Cardiac fibroblast (primary cell): ENCODE measurements at regions not wholly inside any gene's neighbourhood (a gene's known extent, or its start where the extent isn't known, plus 50 kb on each side); places are given as distances from the start of the nearest gene placed in this dataset.
"Not testable (repeated sequence)": the region's sequence is repeated elsewhere in the genome, so short reads cannot be mapped to it uniquely, and the experiment has no call there.

Experiments
- DNase-seq, 2 donors: peaks; one replicate each; pipeline versions ENCODE4 v3.0.0 to v3.0.0-alpha.2; 2010; ENCODE audit warnings: low read depth in 2 of 2
- H3K4me3 ChIP-seq, 2 donors: replicated peaks in 1 of 2; 1 replicate in 1 of 2; 2 replicates in 1 of 2; pipeline ENCODE4 v1.5.1; 2011; ENCODE audit warnings: low read depth in 2 of 2, low read length in 2 of 2, mild to moderate bottlenecking in 2 of 2, moderate library complexity in 1 of 2
- TF ChIP-seq, protein P1 (sequence below): IDR thresholded peaks from one replicate; pipeline ENCODE4 v1.5.1; 2011; ENCODE audit warnings: low read depth, mild to moderate bottlenecking, low read length, inconsistent platforms

DNA sequence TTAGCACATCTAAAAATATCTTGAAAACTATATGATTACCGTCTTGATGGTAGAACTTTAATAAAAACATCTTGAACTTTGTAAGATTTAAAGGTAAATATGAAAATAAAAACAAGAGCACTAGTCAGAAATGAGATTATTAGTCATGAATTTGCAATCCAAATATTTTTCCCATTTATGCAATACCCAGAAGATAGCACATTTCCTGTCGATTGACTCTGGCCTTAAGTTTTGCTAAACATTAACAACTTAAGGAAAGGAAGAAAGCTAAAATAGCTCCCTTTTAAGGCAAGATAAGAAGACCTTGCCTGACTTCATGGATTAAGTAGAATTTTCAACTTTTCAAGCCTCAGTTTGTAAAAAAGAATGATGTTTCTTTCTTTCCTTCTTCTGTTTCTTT lies 1374.7 kb upstream of the RAG2 start:
- TF ChIP-seq, protein P1, sequence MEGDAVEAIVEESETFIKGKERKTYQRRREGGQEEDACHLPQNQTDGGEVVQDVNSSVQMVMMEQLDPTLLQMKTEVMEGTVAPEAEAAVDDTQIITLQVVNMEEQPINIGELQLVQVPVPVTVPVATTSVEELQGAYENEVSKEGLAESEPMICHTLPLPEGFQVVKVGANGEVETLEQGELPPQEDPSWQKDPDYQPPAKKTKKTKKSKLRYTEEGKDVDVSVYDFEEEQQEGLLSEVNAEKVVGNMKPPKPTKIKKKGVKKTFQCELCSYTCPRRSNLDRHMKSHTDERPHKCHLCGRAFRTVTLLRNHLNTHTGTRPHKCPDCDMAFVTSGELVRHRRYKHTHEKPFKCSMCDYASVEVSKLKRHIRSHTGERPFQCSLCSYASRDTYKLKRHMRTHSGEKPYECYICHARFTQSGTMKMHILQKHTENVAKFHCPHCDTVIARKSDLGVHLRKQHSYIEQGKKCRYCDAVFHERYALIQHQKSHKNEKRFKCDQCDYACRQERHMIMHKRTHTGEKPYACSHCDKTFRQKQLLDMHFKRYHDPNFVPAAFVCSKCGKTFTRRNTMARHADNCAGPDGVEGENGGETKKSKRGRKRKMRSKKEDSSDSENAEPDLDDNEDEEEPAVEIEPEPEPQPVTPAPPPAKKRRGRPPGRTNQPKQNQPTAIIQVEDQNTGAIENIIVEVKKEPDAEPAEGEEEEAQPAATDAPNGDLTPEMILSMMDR = no peak
- DNase-seq = peak; percentile 73 to 83
- H3K4me3 ChIP-seq = no peak overlapping the region

DNA sequence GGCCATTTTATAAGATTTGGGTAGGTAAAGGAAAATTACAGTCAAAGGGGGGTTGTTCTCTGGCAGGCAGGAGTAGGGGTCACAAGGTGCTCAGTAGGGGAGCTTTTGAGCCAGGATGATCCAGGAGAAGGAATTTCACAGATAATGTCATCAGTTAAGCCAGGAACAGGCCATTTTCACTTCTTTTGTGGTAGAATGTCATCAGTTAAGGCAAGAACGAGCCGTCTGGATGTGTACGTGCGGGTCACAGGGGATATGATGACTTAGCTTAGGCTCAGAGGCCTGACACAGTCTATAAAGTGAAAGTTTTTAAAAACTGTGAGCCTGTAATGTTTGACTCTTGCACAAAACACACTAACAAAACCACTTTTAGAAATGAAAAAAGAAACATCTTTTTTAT lies 1371.3 kb upstream of the RAG2 start:
- not testable (repeated sequence) for H3K4me3 ChIP-seq, DNase-seq

DNA sequence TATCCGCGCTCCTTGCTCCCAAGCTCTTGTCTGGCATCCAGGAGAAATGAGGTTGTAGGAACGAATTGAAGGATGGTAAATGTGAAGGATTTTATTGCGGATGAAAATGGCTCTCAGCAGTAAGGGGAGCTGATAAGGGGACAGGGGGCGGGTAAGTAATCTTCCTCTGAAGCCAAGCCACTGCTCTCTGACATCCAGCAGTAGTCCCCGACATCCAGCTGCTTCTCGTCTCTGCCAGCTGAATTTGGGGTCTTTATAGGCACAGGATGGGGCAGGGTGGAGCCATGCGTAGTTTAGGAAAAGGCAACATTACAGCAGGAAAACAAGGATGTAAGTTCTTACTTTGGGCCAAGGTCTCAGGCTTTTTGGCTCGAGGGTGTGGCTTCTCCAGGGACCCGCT lies 1370.1 kb upstream of the RAG2 start:
- no peak for DNase-seq
- H3K4me3 ChIP-seq = no peak overlapping the region
- TF ChIP-seq, protein P1 = no peak

DNA sequence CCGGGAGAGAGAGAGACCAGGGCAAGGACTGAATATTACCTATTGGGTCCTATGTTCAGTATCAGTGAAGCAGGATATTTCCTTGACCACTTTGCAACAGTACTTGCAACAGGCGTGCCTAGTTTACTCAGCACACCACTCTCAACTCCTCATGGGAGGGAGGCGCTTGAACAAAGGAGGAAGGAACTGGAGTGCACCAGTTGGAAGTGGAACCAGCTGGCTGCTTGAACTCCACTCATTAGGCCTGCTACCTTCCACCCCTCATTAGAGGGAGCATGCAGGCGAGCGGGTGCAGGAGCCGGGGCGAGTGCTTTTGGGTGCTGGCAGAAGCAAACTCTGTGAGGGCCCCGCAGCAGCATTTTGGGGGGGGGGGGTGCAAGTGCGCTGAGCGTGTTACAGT lies 1369.6 kb upstream of the RAG2 start:
- no peak for DNase-seq
- H3K4me3 ChIP-seq = no peak overlapping the region
- TF ChIP-seq, protein P1 = no peak

DNA sequence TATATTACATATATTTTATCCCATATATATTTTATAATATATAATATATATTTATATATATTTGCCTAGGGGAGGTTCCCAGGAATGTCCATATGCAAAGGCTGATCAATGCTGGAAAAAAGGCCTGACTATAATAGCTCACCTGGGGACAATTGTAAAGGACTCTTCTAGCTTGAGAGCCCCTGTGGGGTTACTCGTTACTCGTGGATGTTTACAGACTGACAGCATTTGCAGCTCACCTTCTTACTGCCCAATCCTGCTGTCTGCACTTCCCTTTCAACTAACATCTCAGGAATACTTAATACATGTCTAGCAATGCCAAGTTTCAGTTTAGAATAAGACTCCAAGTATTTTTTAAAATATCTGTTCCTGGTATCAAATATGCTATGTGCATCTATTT lies 1365.4 kb upstream of the RAG2 start:
- DNase-seq = no peak

DNA sequence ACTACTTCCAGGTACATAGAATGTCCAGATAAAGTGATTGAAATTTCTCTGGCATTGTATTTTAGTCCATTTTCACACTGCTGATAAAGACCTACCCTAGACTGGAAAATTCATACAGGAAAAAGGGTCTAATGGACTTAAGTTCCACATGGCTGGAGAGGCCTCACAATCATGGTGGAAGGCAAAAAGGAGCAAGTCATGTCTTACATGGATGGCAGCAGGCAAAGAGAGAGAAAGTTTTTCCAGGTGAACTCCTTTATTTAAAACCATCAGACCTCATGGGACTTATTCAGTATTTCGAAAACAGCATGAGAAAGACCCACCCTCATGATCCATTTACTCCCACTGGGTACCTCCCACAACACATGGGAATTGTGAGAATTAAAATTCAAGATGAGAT lies 1359.7 kb upstream of the RAG2 start:
- TF ChIP-seq, protein P1 = no peak
- no peak overlapping the region for H3K4me3 ChIP-seq
- DNase-seq = no peak

More for the DNA sequence above, 1365.4 kb upstream of the RAG2 start:
- no peak overlapping the region for H3K4me3 ChIP-seq
- TF ChIP-seq, protein P1 = no peak

DNA sequence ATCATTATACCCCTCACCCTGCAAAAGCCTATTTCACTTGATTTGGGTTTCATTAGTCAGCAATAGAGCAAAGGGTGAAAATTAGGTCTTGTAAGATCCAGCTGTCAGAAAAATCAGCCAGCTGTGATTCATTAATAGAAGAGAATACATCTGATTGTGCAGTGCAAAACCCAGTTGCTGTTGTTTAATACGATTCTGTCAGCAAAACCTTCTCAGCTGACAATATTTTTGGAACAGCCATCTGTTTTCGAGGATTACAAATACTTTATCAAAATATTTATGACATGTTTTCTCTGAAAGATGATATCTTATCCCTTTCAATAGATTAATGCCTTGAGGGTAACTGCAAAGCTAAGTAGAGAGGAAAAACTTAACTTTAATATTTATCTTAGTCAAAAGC lies 1354.0 kb upstream of the RAG2 start:
- TF ChIP-seq, protein P1 = no peak
- peak in 1 of 2 donors; percentile 41 for DNase-seq
- no peak overlapping the region for H3K4me3 ChIP-seq
